DOHH2 (cell line): ENCODE measurements at regions not wholly inside any gene's neighbourhood (a gene's known extent, or its start where the extent isn't known, plus 50 kb on each side); places are given as distances from the start of the nearest gene placed in this dataset.

ENCODE experiments used
- EZH2phosphoT487 ChIP-seq: fragments of 200-600 bp; sonication (generic); IDR thresholded peaks from 2 replicates; pipeline ENCODE4 v1.6.1; 2017; ENCODE audit warnings: borderline replicate concordance, mild to moderate bottlenecking, antibody characterized with exemption, low read length, moderate library complexity, mixed read lengths
- TF ChIP-seq, protein P1 (sequence below): fragments of 200-600 bp; sonication (generic); IDR thresholded peaks from one replicate; pipeline ENCODE4 v1.5.1; 2014; ENCODE audit warnings: antibody characterized with exemption, mild to moderate bottlenecking, low read depth, low read length; ENCODE audit not compliant: poor library complexity, severe bottlenecking

GRCh38 chrX:96611619-96612362 lies 72.9 kb upstream of the DIAPH2 start:
- TF ChIP-seq, protein P1, sequence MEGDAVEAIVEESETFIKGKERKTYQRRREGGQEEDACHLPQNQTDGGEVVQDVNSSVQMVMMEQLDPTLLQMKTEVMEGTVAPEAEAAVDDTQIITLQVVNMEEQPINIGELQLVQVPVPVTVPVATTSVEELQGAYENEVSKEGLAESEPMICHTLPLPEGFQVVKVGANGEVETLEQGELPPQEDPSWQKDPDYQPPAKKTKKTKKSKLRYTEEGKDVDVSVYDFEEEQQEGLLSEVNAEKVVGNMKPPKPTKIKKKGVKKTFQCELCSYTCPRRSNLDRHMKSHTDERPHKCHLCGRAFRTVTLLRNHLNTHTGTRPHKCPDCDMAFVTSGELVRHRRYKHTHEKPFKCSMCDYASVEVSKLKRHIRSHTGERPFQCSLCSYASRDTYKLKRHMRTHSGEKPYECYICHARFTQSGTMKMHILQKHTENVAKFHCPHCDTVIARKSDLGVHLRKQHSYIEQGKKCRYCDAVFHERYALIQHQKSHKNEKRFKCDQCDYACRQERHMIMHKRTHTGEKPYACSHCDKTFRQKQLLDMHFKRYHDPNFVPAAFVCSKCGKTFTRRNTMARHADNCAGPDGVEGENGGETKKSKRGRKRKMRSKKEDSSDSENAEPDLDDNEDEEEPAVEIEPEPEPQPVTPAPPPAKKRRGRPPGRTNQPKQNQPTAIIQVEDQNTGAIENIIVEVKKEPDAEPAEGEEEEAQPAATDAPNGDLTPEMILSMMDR: no peak
- no peak for TF ChIP-seq EZH2phosphoT487
